Osteoblast (primary cell): ENCODE measurements at regions not wholly inside any gene's neighbourhood (a gene's known extent, or its start where the extent isn't known, plus 50 kb on each side); places are given as distances from the start of the nearest gene placed in this dataset.

Experiments used
- DNase-seq: peaks from one replicate; pipeline ENCODE4 v3.0.0; 2011; ENCODE audit warnings: low spot score, mixed read lengths; ENCODE audit not compliant: insufficient read length; ENCODE audit errors: missing footprints
- H2AFZ ChIP-seq: 2 replicates; pipeline ENCODE4 v1.6.0; 2011; ENCODE audit warnings: mild to moderate bottlenecking, low read length
- H3K27ac ChIP-seq: 2 replicates; pipeline ENCODE4 v1.5.1; 2011; ENCODE audit warnings: mild to moderate bottlenecking, low read depth, low read length, moderate library complexity
- H3K27me3 ChIP-seq: 2 replicates; pipeline ENCODE4 v1.6.0; 2012; ENCODE audit warnings: mild to moderate bottlenecking, control low read depth, inconsistent platforms, low read length, moderate library complexity; ENCODE audit not compliant: insufficient read depth
- H3K36me3 ChIP-seq: 2 replicates; pipeline ENCODE4 v1.5.1; 2011; ENCODE audit warnings: mild to moderate bottlenecking, low read length, control low read depth, moderate library complexity; ENCODE audit not compliant: insufficient read depth
- H3K4me1 ChIP-seq: 2 replicates; pipeline ENCODE4 v1.5.1; 2011; ENCODE audit warnings: mild to moderate bottlenecking, low read length, control low read depth, moderate library complexity; ENCODE audit not compliant: insufficient read depth
- H3K4me2 ChIP-seq: 2 replicates; pipeline ENCODE4 v1.6.0; 2011; ENCODE audit warnings: mild to moderate bottlenecking, low read length; ENCODE audit not compliant: insufficient read depth
- H3K4me3 ChIP-seq: fragments of 200-600 bp; sonication (generic); 3 replicates; pipeline ENCODE4 v1.5.1; 2012; ENCODE audit warnings: mild to moderate bottlenecking, low read length, inconsistent platforms; ENCODE audit not compliant: insufficient read depth
- H3K79me2 ChIP-seq: 2 replicates; pipeline ENCODE4 v1.6.0; 2012; ENCODE audit warnings: mild to moderate bottlenecking, low read length, control low read depth, inconsistent platforms; ENCODE audit not compliant: insufficient read depth
- H3K9me3 ChIP-seq: 2 replicates; pipeline ENCODE4 v1.5.1; 2011; ENCODE audit warnings: low read depth, low read length, control low read depth
- H4K20me1 ChIP-seq: 2 replicates; pipeline ENCODE4 v1.6.0; 2012; ENCODE audit warnings: mild to moderate bottlenecking, low read length, control low read depth; ENCODE audit not compliant: insufficient read depth
- CTCF ChIP-seq: IDR thresholded peaks from 2 replicates; pipeline ENCODE4 v1.5.1; 2011; ENCODE audit warnings: mild to moderate bottlenecking, low read depth, low read length, moderate library complexity; ENCODE audit errors: extremely low read depth

GRCh38 chr9:79143211-79143610, 428.6 kb upstream of the TLE4 start:
- Histone ChIP-seq H3K4me3 (no peak overlapping the region), H3K9me3 (no peaks in the 10 kb centered on the region), H3K27me3 (no peaks in the 10 kb centered on the region), H3K27ac (no peak overlapping the region), H3K4me1 (no peaks in the 10 kb centered on the region), H2AFZ (no peak overlapping the region), H4K20me1 (no peaks in the 10 kb centered on the region), H3K36me3 (no peaks in the 10 kb centered on the region), H3K79me2 (no peaks in the 10 kb centered on the region), H3K4me2 (no peak overlapping the region)
- DNase-seq, result no peak
- no peak for TF ChIP-seq CTCF

DNA sequence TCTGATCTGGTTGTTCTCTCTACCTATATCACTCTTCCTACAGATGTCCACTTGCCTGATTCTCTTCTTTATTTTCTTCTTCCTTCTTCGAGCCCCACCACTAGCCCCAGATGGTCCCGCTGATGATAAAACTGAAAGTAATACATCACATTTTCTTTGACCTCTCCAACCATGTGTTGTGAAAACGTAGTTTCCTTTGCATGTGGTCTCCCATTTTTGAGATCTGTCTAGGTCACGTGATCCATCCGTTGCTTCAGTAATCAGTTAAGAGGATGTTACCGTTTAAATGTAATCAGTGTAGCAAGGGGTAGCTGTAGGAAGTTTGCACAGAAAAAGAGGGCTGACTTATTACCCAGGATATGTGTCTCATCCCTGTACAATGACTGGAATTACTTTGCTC, 426.3 kb upstream of the TLE4 start:
- H4K20me1 ChIP-seq, result no peaks in the 10 kb centered on the region
- no peak overlapping the region for H3K27ac ChIP-seq
- H3K36me3 ChIP-seq, result no peaks in the 10 kb centered on the region
- H3K4me2 ChIP-seq, result no peak overlapping the region
- no peaks in the 10 kb centered on the region for H3K4me1 ChIP-seq
- no peak overlapping the region for H3K4me3 ChIP-seq
- no peak for DNase-seq
- no peak for TF ChIP-seq CTCF
- no peaks in the 10 kb centered on the region for H3K27me3 ChIP-seq
- no peaks in the 10 kb centered on the region for H3K9me3 ChIP-seq
- H3K79me2 ChIP-seq, result no peaks in the 10 kb centered on the region
- no peak overlapping the region for H2AFZ ChIP-seq

DNA sequence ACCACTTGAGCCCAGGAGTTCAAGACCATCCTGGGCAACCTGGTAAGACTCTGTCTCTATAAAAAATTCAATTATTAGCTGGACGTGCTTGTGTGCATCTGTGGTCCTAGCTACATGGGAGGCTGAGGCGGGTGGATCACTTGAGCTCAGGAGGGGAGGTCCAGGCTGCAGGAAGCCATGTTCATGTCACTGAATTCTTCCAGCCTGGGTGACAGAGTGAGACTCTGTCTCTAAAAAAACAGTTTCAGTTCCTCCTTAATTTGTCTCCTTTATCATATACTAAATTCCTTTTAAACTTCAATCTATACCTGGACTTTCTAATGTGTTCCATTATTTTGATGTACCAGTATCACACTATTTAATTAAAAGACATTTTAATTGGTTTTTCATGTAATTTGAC, 422.2 kb upstream of the TLE4 start:
- DNase-seq, result no peak
- TF ChIP-seq CTCF, result no peak
- Histone ChIP-seq H3K4me3 (no peak overlapping the region), H2AFZ (no peak overlapping the region), H3K4me2 (no peak overlapping the region), H3K79me2 (no peaks in the 10 kb centered on the region), H3K27me3 (no peaks in the 10 kb centered on the region), H3K36me3 (no peaks in the 10 kb centered on the region), H3K27ac (no peak overlapping the region), H3K4me1 (no peaks in the 10 kb centered on the region), H3K9me3 (no peaks in the 10 kb centered on the region), H4K20me1 (no peaks in the 10 kb centered on the region)

GRCh38 chr9:79151791-79152190, 420.0 kb upstream of the TLE4 start:
- Histone ChIP-seq H3K9me3 (no peaks in the 10 kb centered on the region), H3K4me2 (no peak overlapping the region), H3K79me2 (no peaks in the 10 kb centered on the region), H3K27me3 (no peaks in the 10 kb centered on the region), H3K4me1 (no peaks in the 10 kb centered on the region), H2AFZ (no peak overlapping the region), H3K27ac (no peak overlapping the region), H3K4me3 (no peak overlapping the region), H3K36me3 (no peaks in the 10 kb centered on the region), H4K20me1 (no peaks in the 10 kb centered on the region)
- TF ChIP-seq CTCF, result no peak
- no peak for DNase-seq
